IMR-90 (cell line): ENCODE measurements at regions not wholly inside any gene's neighbourhood (a gene's known extent, or its start where the extent isn't known, plus 50 kb on each side); places are given as distances from the start of the nearest gene placed in this dataset.

Source experiments
- ATAC-seq: fragments of 200-7000 bp; cut with Tn5 transposase; 2 replicates; pipeline ENCODE4 v1.9.1; 2020; ENCODE audit warnings: low read depth, mild to moderate bottlenecking, moderate library complexity
- BruUV-seq: library from RNA; stranded (reverse); fragments of 400-500 nt; replicated peaks from 2 replicates; lab custom pipeline; 2021; lab: Mats Ljungman, UMichigan
- CTCF ChIA-PET: fragments of 300-600 bp; formaldehyde crosslinking; extraction: SDS; loops from one replicate; lab custom pipeline; 2021; ENCODE audit warnings: antibody characterized with exemption; lab: Yijun Ruan, JAX
- POLR2A ChIA-PET: fragments of 300-600 bp; sonication (Branson Sonifier 250); formaldehyde crosslinking; loops from one replicate; lab custom pipeline; 2022; ENCODE audit warnings: antibody characterized with exemption; ENCODE audit not compliant: unreplicated experiment; lab: Charles Lee
- DNase-seq: peaks from one replicate; pipeline ENCODE4 v3.0.0; 2013
- H2AFZ ChIP-seq: replicated peaks from 2 replicates; pipeline ENCODE3; 2013; ENCODE audit warnings: low read length, mild to moderate bottlenecking; ENCODE audit not compliant: poor library complexity
- H2AK5ac ChIP-seq: 2 replicates; pipeline ENCODE4 v1.6.1; 2013; ENCODE audit warnings: low read depth, low read length, inconsistent platforms
- H2AK9ac ChIP-seq: replicated peaks from 2 replicates; pipeline ENCODE3; 2013; ENCODE audit warnings: mild to moderate bottlenecking, low read depth, low read length, moderate library complexity; ENCODE audit not compliant: poor library complexity
- H2BK120ac ChIP-seq: 2 replicates; pipeline ENCODE4 v1.6.1; 2013; ENCODE audit warnings: low read depth, low read length, inconsistent platforms
- H2BK15ac ChIP-seq: 3 replicates; pipeline ENCODE4 v1.6.1; 2013; ENCODE audit warnings: low read depth, low read length, inconsistent platforms
- H2BK20ac ChIP-seq: 2 replicates; pipeline ENCODE4 v1.6.1; 2013; ENCODE audit warnings: low read depth, mild to moderate bottlenecking, inconsistent platforms, low read length, moderate library complexity
- H2BK5ac ChIP-seq: 2 replicates; pipeline ENCODE4 v1.6.1; 2013; ENCODE audit warnings: mild to moderate bottlenecking, low read depth, low read length, inconsistent platforms; ENCODE audit not compliant: poor library complexity, severe bottlenecking
- H3K14ac ChIP-seq: replicated peaks from 2 replicates; pipeline ENCODE4 v1.6.1; 2013; ENCODE audit warnings: low read depth, low read length, inconsistent platforms
- H3K18ac ChIP-seq: 2 replicates; pipeline ENCODE4 v1.6.1; 2013; ENCODE audit warnings: low read depth, low read length, control low read depth
- H3K23ac ChIP-seq: 2 replicates; pipeline ENCODE4 v1.6.1; 2013; ENCODE audit warnings: low read depth, low read length, inconsistent platforms
- H3K27ac ChIP-seq: 2 replicates; pipeline ENCODE4 v1.5.1; 2013; ENCODE audit warnings: mild to moderate bottlenecking, control low read depth, low read length; ENCODE audit not compliant: insufficient read depth
- H3K27me3 ChIP-seq: 2 replicates; pipeline ENCODE4 v1.6.1; 2013; ENCODE audit warnings: low read length; ENCODE audit not compliant: control insufficient read depth, insufficient read depth
- H3K36me3 ChIP-seq: 2 replicates; pipeline ENCODE4 v1.6.1; 2013; ENCODE audit warnings: low read length, mixed read lengths; ENCODE audit not compliant: control insufficient read depth, insufficient read depth
- H3K4ac ChIP-seq: 2 replicates; pipeline ENCODE4 v1.6.1; 2013; ENCODE audit warnings: low read depth, low read length, inconsistent platforms
- H3K4me1 ChIP-seq: 2 replicates; pipeline ENCODE4 v1.6.1; 2013; ENCODE audit warnings: low read length, mixed read lengths; ENCODE audit not compliant: control insufficient read depth, insufficient read depth
- H3K4me2 ChIP-seq: 2 replicates; pipeline ENCODE4 v1.6.1; 2013; ENCODE audit warnings: low read depth, mild to moderate bottlenecking, control low read depth, low read length, moderate library complexity
- H3K4me3 ChIP-seq: 2 replicates; pipeline ENCODE4 v1.5.1; 2013; ENCODE audit warnings: low read depth, mild to moderate bottlenecking, control low read depth, low read length, moderate library complexity; ENCODE audit not compliant: insufficient read depth
- H3K56ac ChIP-seq: 2 replicates; pipeline ENCODE4 v1.6.1; 2013; ENCODE audit warnings: low read length, inconsistent platforms; ENCODE audit not compliant: insufficient read depth; ENCODE audit errors: extremely low read depth
- H3K79me1 ChIP-seq, 2 experiments: 2 replicates each; pipeline ENCODE4 v1.6.1; 2013; ENCODE audit warnings: low read length in 2 of 2, inconsistent platforms in 1 of 2, low read depth in 1 of 2
- H3K9ac ChIP-seq: 2 replicates; pipeline ENCODE4 v1.6.1; 2013; ENCODE audit warnings: low read depth, low read length, control low read depth
- H3K9me1 ChIP-seq: 2 replicates; pipeline ENCODE4 v1.6.1; 2013; ENCODE audit warnings: low read length, inconsistent platforms; ENCODE audit not compliant: insufficient read depth
- H3K9me3 ChIP-seq: 2 replicates; pipeline ENCODE4 v1.6.1; 2013; ENCODE audit warnings: low read length; ENCODE audit not compliant: control insufficient read depth, insufficient read depth
- H4K20me1 ChIP-seq: 2 replicates; pipeline ENCODE4 v1.6.1; 2013; ENCODE audit warnings: low read length, inconsistent platforms; ENCODE audit not compliant: insufficient read depth
- H4K5ac ChIP-seq: 2 replicates; pipeline ENCODE4 v1.6.1; 2013; ENCODE audit warnings: mild to moderate bottlenecking, low read depth, low read length, control low read depth
- H4K8ac ChIP-seq, 2 experiments: 2 replicates each; pipeline ENCODE4 v1.6.1; 2013; ENCODE audit warnings: low read depth in 2 of 2, low read length in 2 of 2, control low read depth in 1 of 2, inconsistent platforms in 1 of 2
- H4K91ac ChIP-seq: 2 replicates; pipeline ENCODE4 v1.6.1; 2013; ENCODE audit warnings: low read depth, low read length, inconsistent platforms; ENCODE audit not compliant: insufficient read depth
- BHLHE40 ChIP-seq: fragments of 150-350 bp; IDR thresholded peaks from 2 replicates; pipeline ENCODE4 v1.6.1; 2016; ENCODE audit warnings: mild to moderate bottlenecking, low read depth, low read length
- WGBS, 2 experiments: methylation state at CpG; one replicate each; pipeline versions ENCODE4 v1.1.5 to v1.1.7; 2013; ENCODE audit warnings: missing lambda C conversion rate in 2 of 2; ENCODE audit not compliant: insufficient read length in 1 of 2; ENCODE audit errors: extremely low coverage in 2 of 2; 5-methylcytosine and 5-hydroxymethylcytosine counted together
- dilution Hi-C: fragments of 300-500 bp; cut with HindIII; formaldehyde crosslinking; loops from one replicate; pipeline ENCODE4 v1.14.3; 2018; ENCODE audit warnings: low sequenced_read_pairs; ENCODE audit not compliant: unreplicated experiment
- in situ Hi-C: fragments of 300-500 bp; cut with MboI; formaldehyde crosslinking; loops from 3 replicates; pipeline ENCODE4 v1.14.3; 2019; ENCODE audit warnings: low sequenced_read_pairs, inconsistent platforms, mixed read lengths
- intact Hi-C: fragments of 100-400 bp; cut with micrococcal nuclease; formaldehyde crosslinking; loops from 2 replicates; pipeline ENCODE4 v1.10.0; 2022

- Histone ChIP-seq H3K9me1 (no peaks in the 10 kb centered on the region), H2BK120ac (no peak overlapping the region), H3K4me3 (no peak overlapping the region), H3K18ac (no peak overlapping the region), H3K36me3 (no peaks in the 10 kb centered on the region), H2AK5ac (no peak overlapping the region), H4K5ac (no peak overlapping the region), H3K14ac (no peak overlapping the region), H3K4ac (no peak overlapping the region), H3K23ac (no peak overlapping the region), H3K9ac (no peak overlapping the region), H3K4me2 (no peak overlapping the region), H4K8ac (no peak overlapping the region), H4K20me1 (no peaks in the 10 kb centered on the region), H3K9me3 (no peaks in the 10 kb centered on the region), H3K27ac (no peak overlapping the region), H2AK9ac (no peak overlapping the region), H4K91ac (no peak overlapping the region), H3K4me1 (no peaks in the 10 kb centered on the region), H3K79me1 (no peaks in the 10 kb centered on the region), H2BK20ac (no peak overlapping the region), H2BK5ac (no peak overlapping the region), H2AFZ (no peak overlapping the region), H3K56ac (no peak overlapping the region), H3K27me3 (peaks cover 21% of the 10 kb centered on the region), H2BK15ac (no peak overlapping the region)
- WGBS, 2 experiments: 64% methylated on average over 1 of the region's 5 CpGs; no CpG with 5 or more reads in 1 of the 2 experiments
- dilution Hi-C loops (no loop called here), intact Hi-C loops (no loop called here), in situ Hi-C loops (loop anchor here (10.0 to 25.0 kb wide), 4 partner anchors 584 to 1461 kb away; no protein-coding TSS in a partner anchor)
- DNase-seq (no peak), ATAC-seq (no peak)
- BruUV-seq: no TSS peak
- CTCF ChIA-PET: no interaction called here
- POLR2A ChIA-PET: no interaction called here
- no peak for TF ChIP-seq BHLHE40
Observed at GRCh38 chr13:99651016-99651415, 149.7 kb downstream of the TM9SF2 start.
